GM08714 (cell line): ENCODE measurements at regions not wholly inside any gene's neighbourhood (a gene's known extent, or its start where the extent isn't known, plus 50 kb on each side); places are given as distances from the start of the nearest gene placed in this dataset.

Experiments used
- H3K4me3 ChIP-seq: fragments of 200-500 bp; sonication (Bioruptor generic); 2 replicates; pipeline ENCODE4 v1.5.1; 2014; ENCODE audit warnings: mild to moderate bottlenecking, low read length, inconsistent platforms
- ZNF274 ChIP-seq: IDR thresholded peaks from 2 replicates; pipeline ENCODE4 v1.6.1; 2012; ENCODE audit warnings: mild to moderate bottlenecking, low read depth, low read length

DNA sequence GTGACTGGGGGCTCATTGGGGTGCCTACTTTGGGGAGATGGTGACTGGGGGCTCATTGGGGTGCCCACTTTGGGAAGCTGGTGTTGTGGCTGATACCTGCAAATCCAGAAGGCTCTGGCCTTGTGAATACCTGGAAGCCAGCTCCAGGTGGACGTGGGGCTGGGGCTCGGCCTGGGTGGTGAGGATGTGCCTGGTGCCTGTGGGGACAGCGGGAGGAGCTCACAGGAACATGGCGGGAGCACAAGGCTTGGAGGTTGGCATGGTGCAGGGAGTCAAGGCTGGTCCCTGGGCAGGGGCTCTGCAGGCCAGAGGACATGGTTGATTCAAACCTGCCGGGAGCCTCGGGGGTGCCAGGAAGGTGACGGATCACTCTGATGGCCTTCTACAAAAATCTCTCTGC is 1165.7 kb downstream of the BRD1 start:
- H3K4me3 ChIP-seq: no peak overlapping the region
- TF ChIP-seq ZNF274: no peak

DNA sequence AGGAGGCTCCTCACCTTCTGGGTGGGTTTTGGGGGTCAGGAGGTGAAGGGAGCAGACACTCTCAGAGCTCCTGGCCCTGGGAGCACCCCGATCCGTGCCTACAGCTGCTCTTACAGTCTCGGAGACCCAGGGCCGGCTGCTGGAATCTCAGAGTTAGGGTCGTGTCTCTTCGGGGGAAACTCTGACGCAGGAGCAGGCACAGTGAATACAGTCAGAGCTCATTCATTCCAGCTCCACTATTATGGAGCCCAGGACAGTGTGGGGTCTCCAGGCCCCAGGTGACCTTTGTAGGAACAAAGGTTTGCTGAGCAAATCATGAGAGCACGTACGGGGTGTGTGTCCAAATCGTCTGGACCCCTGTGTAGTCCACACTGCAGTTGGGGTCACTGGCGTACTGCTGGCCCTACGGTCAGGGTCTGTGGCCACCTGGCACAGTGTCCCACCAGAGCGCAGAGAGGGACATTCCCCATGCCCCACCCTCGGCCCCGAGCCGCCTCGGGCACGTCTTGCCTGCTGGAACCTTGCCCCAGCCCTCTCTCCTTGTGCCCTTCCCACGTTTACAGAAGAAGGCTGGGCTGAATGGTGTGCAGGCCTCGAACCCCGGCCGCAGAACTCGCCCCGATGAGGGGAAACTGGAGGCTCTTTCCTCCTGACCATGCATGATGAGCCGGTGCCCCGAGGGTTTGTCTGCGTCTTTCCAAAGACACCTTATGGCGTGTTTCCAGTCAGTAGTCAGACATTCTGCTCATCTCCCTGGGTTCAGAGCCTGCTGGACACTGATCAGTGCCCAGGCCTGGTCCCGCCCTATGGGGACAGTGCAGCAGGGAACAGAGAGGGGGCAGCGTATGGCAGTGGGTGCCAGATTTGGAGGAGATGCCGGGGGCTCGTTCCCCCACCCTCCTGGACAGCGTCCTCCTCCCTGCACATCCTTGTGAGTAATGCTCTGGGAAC is 1166.6 kb downstream of the BRD1 start:
- H3K4me3 ChIP-seq: no peak overlapping the region
- no peak for TF ChIP-seq ZNF274

DNA sequence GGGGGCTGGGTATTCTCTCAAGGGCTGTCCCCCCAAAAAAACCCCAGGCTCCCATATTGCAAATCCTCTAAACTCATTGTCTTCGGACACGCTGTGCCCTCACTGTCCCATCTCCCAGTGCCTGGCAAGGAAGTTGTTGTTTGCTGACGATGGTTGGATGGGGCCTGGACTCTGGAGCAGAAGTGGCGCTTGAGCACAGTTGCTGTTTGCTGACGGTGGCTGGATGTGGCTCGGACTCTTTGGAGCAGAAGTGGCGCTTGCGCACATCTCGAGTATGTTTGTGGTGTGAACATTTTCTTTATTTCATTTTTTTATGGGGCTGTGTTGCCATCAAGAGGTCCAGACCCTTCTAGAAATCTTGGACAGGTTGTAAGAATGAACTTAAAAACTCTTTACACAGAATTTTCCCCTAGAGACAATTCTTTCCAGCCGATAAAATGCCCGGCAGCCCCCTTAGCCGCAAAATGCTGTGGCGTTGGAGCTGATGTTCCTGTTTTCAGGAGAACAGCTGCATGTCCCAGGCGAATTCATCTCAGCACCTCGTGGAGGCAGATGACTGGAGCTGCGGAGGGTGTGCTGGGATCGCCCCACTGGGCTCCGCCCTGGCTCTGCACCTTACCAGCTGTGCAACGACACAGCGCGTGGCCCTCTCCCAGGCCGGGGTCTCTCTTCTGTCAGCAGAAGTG is 1167.4 kb downstream of the BRD1 start:
- TF ChIP-seq ZNF274: no peak
- H3K4me3 ChIP-seq: no peak overlapping the region

DNA sequence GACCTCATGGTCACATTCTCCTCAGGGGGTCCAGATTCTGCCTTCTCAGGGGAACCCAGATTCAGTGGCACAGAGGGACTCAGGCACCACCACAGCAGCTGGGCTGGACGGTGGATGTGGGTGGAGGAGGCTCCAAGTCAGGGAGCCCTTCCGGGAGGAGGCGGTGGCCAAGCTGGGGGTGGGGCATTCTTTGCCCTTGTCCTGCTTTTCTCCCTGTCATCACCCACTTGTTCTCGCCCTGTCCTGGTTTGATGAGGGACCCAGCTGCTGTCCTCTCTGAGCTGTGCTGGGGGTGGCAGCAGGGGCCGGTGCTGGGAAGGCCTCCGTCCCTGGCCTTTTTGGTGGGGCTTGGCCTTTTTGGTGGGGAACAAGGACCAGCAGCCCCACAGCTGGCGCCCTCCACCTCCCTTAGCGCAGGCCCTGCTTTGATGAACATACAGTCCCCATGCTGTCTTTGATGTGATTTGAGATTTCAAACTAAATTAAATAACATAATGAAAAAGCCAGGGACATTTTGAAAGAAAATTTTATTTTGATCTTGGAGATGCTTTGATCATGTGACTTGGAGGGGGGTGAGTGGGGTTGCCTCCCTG is 1168.2 kb downstream of the BRD1 start:
- H3K4me3 ChIP-seq: no peak overlapping the region
- TF ChIP-seq ZNF274: no peak

DNA sequence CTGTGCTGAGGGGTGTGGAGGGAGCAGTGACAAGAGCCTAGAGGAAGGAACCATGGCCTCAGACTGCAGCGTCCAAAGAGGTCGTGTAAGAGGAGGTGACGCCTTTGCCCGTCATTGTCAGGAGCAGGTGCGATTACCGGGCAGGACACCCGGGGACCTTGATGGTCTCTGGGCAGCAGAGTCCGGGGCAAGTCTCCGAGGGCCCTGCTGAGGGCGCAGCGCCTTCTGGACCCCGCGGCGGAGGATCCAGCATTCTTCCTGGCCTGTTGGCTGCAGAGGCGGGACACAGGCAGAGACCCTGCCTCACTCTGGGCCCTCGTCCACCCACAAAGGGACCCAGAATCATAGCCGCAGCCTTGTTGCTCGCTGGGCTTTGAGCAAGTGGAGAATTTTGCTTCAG is 1168.8 kb downstream of the BRD1 start:
- H3K4me3 ChIP-seq: no peak overlapping the region
- TF ChIP-seq ZNF274: no peak

GRCh38 chr22:48658246-48658645 is 1169.4 kb downstream of the BRD1 start:
- TF ChIP-seq ZNF274: no peak
- H3K4me3 ChIP-seq: no peak overlapping the region

DNA sequence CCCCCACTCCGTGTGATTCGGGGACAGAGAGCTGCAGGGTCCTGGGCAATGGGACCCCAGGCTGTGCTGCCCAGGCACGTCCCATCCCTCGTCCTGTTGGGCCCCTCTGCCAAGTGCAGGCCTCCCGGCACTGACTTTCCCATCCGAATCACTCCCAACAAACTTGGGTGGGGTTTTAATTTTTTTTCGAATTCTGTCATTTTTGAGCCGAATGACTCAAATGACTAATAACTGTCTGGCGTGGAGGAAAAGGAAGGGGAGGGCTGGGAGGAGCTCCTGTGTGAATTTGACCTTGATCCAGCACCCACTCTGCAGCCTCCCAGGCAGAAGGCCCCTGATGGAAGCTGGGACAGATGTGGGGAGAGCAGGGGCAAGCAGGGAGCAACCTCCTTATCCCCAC is 1173.2 kb downstream of the BRD1 start:
- H3K4me3 ChIP-seq: no peak overlapping the region
- TF ChIP-seq ZNF274: no peak

DNA sequence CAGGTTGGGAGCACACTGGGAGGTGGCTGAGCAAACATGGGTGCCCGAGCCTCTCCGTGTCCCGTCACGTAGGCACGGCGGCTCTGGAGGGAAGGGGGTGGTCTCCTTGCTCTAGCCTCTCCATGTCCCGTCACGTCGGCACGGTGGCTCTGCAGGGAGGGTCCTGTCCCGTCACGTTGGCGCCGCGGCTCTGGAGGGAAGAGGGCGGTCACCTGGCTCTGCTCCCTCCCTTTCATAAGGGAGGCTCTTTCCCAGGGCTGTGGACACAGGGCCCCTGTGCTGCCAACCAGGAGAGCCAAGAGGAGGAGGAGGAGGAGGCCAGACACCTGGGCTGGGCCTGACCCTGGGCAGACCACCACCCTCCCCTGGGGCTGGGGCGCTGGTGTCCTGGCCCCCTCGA is 1173.7 kb downstream of the BRD1 start:
- TF ChIP-seq ZNF274: no peak
- H3K4me3 ChIP-seq: no peak overlapping the region

GRCh38 chr22:48653306-48653705 is 1174.4 kb downstream of the BRD1 start:
- H3K4me3 ChIP-seq: no peak overlapping the region

GRCh38 chr22:48652796-48653195 is 1174.9 kb downstream of the BRD1 start:
- TF ChIP-seq ZNF274: no peak
- H3K4me3 ChIP-seq: no peak overlapping the region

More at GRCh38 chr22:48653306-48653705, 1174.4 kb downstream of the BRD1 start:
- TF ChIP-seq ZNF274: no peak

DNA sequence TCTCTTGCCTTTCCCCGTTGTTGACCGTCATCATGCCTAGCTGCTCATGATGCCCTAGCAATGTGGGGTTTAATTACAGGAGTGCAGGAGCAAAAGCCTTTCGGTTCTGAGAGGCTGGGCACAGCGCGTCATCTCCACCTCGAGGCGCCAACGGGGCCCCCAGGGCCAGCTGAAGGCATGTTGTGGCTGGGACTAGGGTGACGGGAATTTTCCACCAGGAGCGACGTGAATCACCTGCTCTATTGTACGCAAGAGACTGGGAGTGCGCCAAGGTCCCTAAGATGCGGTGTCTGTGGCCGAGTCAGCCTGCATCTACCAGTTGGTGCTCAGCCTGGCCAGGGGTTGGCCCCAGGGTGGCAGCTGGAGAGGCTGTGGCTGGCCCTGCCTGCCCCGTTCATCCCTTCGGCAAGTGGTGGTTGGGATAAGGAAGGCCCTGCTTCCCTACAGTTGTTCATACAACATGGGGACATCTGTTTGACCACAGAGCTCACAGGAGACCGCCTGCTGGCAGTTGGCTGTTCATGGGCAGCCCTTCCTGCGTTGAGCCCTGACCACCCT is 1175.6 kb downstream of the BRD1 start:
- TF ChIP-seq ZNF274: no peak
- H3K4me3 ChIP-seq: no peak overlapping the region

DNA sequence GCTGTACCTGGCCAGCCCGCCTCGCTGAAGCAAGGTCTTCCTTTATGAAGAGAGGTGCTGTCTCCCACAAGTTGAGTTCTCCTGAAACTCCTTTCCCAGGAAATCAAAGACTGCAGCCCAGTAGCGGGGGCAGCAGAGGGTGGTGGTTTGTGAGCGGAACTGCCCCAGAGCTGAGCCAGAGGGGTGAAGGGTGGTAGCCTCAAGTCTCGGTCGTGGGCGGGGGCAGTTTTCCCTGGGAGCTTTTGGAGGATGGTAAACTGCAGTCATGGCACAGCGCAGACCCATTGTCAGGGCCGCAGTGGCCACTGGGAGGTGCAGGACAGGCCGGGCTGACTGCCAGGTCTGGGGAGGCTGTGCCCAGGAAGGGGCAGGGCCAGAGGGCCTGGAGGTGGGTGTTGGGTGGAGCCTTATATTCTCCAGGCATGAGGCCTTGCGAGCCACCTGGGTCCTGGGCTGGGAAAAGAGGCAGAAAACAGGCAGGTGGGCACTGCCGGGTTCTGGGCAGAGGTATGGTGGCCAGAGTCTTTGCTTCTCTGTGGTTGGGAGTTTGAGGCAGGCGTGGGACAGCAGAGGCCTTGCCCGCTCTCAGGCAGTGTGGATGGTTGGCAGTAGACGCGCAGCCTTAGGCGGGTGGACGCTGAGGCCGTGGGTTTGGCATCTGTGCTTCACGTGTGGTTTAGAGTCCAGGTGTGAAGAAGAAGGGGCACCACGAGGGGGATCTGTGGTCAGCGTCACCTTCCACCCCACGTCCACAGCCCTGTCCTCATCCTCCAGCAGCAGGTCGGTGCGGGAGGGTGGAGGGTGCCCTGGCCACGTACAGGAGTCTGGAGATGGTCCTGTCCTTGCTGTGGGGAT is 1176.4 kb downstream of the BRD1 start:
- H3K4me3 ChIP-seq: no peak overlapping the region
- TF ChIP-seq ZNF274: no peak

DNA sequence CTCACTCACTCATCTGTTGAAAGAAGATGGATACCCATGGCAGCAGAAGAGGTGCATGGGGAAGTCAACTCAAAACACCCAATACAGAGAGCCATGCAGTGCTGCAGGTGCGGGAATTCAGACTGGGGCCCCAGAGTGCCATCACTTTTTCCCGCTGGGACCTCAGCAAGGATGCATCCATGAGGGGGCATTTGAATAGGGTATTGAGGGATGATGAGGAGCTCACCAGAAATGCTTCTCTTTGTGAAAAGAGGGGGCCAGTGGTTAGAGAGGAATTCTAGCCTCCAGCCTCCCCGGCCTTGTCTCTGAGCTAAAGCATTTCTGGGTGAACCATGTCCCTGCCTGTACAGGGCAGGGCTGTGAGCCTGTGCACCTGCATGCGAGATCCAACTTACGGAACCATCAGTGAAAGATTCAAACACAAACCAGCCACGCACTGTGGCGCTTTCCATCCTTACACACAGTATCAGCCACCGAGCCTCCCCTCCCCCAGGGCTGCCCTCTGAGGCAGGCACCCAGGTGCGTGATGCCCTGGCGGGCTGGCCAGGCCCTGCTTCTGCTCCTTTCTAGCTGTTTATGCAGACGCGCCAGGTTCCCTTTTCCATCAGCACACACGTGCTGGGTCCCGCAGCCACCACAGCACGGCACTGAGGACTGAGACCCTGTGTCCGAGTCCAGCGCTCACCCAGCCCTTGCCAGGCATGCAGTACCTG is 1177.2 kb downstream of the BRD1 start:
- no peak for TF ChIP-seq ZNF274
- no peak overlapping the region for H3K4me3 ChIP-seq

DNA sequence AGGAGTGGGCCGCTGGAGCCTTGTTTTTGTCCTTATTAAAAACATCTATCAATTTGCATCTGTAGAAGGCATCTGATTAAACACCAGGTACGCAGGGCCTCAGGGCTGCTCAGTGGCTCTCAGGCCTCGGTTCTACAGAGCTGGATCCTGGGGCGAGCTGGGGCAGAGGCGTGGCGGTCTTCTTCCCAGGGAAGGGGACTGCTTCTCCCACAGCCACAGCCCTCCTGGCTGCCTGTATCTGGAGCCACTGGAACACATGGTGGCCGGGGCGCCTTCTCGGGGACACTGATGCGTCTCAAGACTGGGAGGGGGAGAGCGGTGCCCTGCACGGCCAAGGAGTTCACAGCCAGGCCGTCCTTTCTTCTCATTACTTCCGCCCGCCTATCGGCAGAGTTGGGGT is 1178.2 kb downstream of the BRD1 start:
- no peak overlapping the region for H3K4me3 ChIP-seq
- TF ChIP-seq ZNF274: no peak
